HepG2 (cell line): ENCODE measurements at regions not wholly inside any gene's neighbourhood (a gene's known extent, or its start where the extent isn't known, plus 50 kb on each side); places are given as distances from the start of the nearest gene placed in this dataset.

Source experiments
- CBX5 ChIP-seq: sonication (generic); formaldehyde crosslinking; IDR thresholded peaks from 2 replicates; pipeline ENCODE4 v1.4.0; 2020; ENCODE audit warnings: missing genetic modification reagents, borderline replicate concordance
- HOXD1 ChIP-seq: sonication (generic); formaldehyde crosslinking; IDR thresholded peaks from 2 replicates; pipeline ENCODE4 v1.5.0; 2020; ENCODE audit warnings: missing genetic modification reagents
- RBAK ChIP-seq: sonication (generic); formaldehyde crosslinking; IDR thresholded peaks from 2 replicates; pipeline ENCODE4 v1.5.1; 2020; ENCODE audit warnings: mild to moderate bottlenecking, missing genetic modification reagents
- REST ChIP-seq, 2 experiments: IDR thresholded peaks; 2 replicates each; pipeline ENCODE4 v1.6.1; 2011 to 2012; ENCODE audit warnings: low read length in 2 of 2, borderline replicate concordance in 1 of 2, low read depth in 1 of 2, mild to moderate bottlenecking in 1 of 2, moderate library complexity in 1 of 2
- RFXAP ChIP-seq: sonication (generic); formaldehyde crosslinking; IDR thresholded peaks from 2 replicates; pipeline ENCODE4 v1.4.0; 2020; ENCODE audit warnings: missing genetic modification reagents, borderline replicate concordance
- UBTF ChIP-seq: sonication (generic); formaldehyde crosslinking; IDR thresholded peaks from 2 replicates; pipeline ENCODE4 v1.4.0; 2020; ENCODE audit warnings: mild to moderate bottlenecking, missing genetic modification reagents
- ZFP62 ChIP-seq: sonication (generic); formaldehyde crosslinking; IDR thresholded peaks from 2 replicates; pipeline ENCODE4 v1.4.0; 2020; ENCODE audit warnings: missing genetic modification reagents
- ZKSCAN8 ChIP-seq: IDR thresholded peaks from 2 replicates; pipeline ENCODE4 v1.6.1; 2016; ENCODE audit warnings: borderline replicate concordance, missing genetic modification reagents, missing compliant biosample characterization
- ZNF33A ChIP-seq: sonication (generic); formaldehyde crosslinking; IDR thresholded peaks from 2 replicates; pipeline ENCODE4 v1.5.1; 2020; ENCODE audit warnings: missing genetic modification reagents, mild to moderate bottlenecking, moderate library complexity, borderline replicate concordance
- ZNF468 ChIP-seq: sonication (generic); formaldehyde crosslinking; IDR thresholded peaks from 2 replicates; pipeline ENCODE4 v1.8.0; 2022; ENCODE audit warnings: mild to moderate bottlenecking, moderate library complexity, missing genetic modification reagents
- ZNF546 ChIP-seq: sonication (generic); formaldehyde crosslinking; conservative IDR thresholded peaks from 2 replicates; pipeline ENCODE4 v1.8.1; 2023; ENCODE audit warnings: mild to moderate bottlenecking, missing genetic modification reagents
- ZNF607 ChIP-seq: sonication (generic); formaldehyde crosslinking; IDR thresholded peaks from 2 replicates; pipeline ENCODE4 v1.5.1; 2020; ENCODE audit warnings: missing genetic modification reagents, mild to moderate bottlenecking, borderline replicate concordance
- ZNF772 ChIP-seq: sonication (generic); formaldehyde crosslinking; IDR thresholded peaks from 2 replicates; pipeline ENCODE4 v1.5.0; 2020; ENCODE audit warnings: mild to moderate bottlenecking, missing genetic modification reagents
- TF ChIP-seq, protein P1 (sequence below): sonication (generic); formaldehyde crosslinking; IDR thresholded peaks from 2 replicates; pipeline ENCODE4 v1.4.0; 2020; ENCODE audit warnings: missing genetic modification reagents, borderline replicate concordance

DNA sequence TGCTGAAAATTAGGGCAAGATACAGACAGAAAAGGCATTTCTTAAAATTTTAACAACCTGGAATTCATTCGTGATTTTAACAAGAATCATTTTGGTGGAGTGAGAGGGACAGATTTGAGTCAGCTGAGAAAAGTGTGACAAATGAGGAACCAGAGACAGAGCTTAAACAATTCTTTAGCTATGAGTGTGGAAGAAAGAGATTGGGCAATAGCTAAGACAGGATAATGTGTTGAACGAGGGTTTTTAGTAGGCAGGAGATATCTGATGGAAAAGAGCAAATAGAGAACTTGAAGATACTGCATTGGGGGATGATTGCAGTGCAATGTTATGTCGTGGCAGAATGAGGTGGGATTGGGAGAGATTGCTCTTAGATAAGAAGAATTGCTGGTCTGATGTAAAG, 164.2 kb upstream of the SPRY1 start (continued):
- no peak for TF ChIP-seq RBAK (CRISPR knock-in tag)
- no peak for TF ChIP-seq UBTF (CRISPR knock-in tag)
- no peak for TF ChIP-seq ZKSCAN8 (CRISPR knock-in tag)
- no peak for TF ChIP-seq ZNF33A
- no peak for TF ChIP-seq ZNF772 (CRISPR knock-in tag)
- no peak for TF ChIP-seq CBX5 (CRISPR knock-in tag)
- TF ChIP-seq ZNF468 (CRISPR knock-in tag): no peak
- TF ChIP-seq, protein P1, sequence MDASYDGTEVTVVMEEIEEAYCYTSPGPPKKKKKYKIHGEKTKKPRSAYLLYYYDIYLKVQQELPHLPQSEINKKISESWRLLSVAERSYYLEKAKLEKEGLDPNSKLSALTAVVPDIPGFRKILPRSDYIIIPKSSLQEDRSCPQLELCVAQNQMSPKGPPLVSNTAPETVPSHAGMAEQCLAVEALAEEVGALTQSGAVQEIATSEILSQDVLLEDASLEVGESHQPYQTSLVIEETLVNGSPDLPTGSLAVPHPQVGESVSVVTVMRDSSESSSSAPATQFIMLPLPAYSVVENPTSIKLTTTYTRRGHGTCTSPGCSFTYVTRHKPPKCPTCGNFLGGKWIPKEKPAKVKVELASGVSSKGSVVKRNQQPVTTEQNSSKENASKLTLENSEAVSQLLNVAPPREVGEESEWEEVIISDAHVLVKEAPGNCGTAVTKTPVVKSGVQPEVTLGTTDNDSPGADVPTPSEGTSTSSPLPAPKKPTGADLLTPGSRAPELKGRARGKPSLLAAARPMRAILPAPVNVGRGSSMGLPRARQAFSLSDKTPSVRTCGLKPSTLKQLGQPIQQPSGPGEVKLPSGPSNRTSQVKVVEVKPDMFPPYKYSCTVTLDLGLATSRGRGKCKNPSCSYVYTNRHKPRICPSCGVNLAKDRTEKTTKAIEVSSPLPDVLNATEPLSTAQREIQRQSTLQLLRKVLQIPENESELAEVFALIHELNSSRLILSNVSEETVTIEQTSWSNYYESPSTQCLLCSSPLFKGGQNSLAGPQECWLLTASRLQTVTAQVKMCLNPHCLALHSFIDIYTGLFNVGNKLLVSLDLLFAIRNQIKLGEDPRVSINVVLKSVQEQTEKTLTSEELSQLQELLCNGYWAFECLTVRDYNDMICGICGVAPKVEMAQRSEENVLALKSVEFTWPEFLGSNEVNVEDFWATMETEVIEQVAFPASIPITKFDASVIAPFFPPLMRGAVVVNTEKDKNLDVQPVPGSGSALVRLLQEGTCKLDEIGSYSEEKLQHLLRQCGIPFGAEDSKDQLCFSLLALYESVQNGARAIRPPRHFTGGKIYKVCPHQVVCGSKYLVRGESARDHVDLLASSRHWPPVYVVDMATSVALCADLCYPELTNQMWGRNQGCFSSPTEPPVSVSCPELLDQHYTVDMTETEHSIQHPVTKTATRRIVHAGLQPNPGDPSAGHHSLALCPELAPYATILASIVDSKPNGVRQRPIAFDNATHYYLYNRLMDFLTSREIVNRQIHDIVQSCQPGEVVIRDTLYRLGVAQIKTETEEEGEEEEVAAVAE: no peak
- TF ChIP-seq HOXD1 (CRISPR knock-in tag): no peak
- no peak for TF ChIP-seq ZNF607
- no peak for TF ChIP-seq REST (IDR thresholded peaks at IDR 0.05; ENCODE audit: borderline replicate concordance in 1 of 2, low read depth in 1 of 2, low read length in 2 of 2)
- no peak for TF ChIP-seq ZNF546 (CRISPR knock-in tag)
- TF ChIP-seq RFXAP: no peak
- TF ChIP-seq ZFP62 (CRISPR knock-in tag): no peak
- TF ChIP-seq, all 625 proteins: peak for 0
